HK-2 (cell line): ENCODE measurements at regions not wholly inside any gene's neighbourhood (a gene's known extent, or its start where the extent isn't known, plus 50 kb on each side); places are given as distances from the start of the nearest gene placed in this dataset.
"Not testable (repeated sequence)": the region's sequence is repeated elsewhere in the genome, so short reads cannot be mapped to it uniquely, and the experiment has no call there.

Experiments used
- DNase-seq: peaks from one replicate; pipeline ENCODE4 v3.0.0-alpha.2; 2018; ENCODE audit not compliant: unreplicated experiment

DNA sequence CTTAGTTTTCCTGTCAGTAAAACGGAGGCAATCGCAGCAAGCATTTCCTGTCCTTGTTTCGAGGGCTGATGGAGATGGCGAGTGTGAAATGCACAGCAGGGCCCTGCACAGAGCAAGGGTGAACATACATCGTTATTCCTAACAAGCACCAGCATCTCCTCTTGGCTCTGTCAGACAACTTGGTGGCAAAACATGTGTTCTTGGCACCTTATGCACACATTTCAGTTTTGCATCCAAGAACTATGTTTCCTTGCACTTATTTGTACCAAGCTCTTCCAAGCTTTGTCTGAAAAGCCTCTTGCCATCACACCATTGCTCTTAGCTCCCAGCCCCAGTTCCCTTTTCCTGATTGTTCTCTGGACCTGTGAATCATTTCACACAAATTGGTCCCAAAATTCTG, 132.9 kb upstream of the GRB10 start:
- DNase-seq: no peak

DNA sequence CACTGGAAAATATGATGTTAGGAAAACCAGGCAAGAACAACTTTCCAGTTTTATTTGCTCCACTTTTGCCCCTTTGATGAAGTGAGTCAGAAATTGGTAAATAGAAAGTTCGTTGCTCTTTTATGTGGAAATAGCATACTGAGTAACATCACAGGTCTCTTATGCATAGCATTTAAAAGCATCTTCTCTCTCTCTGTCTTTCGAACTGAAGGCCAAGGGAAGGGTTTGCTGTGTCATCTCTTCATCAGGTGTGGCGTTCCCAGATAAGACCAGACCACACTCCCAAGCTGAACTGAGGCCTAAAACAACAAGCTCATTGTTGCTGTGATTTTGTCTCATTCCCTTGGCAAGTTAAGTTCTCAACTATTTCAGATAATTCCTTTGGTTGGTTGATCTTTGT, 131.8 kb upstream of the GRB10 start:
- no peak for DNase-seq

DNA sequence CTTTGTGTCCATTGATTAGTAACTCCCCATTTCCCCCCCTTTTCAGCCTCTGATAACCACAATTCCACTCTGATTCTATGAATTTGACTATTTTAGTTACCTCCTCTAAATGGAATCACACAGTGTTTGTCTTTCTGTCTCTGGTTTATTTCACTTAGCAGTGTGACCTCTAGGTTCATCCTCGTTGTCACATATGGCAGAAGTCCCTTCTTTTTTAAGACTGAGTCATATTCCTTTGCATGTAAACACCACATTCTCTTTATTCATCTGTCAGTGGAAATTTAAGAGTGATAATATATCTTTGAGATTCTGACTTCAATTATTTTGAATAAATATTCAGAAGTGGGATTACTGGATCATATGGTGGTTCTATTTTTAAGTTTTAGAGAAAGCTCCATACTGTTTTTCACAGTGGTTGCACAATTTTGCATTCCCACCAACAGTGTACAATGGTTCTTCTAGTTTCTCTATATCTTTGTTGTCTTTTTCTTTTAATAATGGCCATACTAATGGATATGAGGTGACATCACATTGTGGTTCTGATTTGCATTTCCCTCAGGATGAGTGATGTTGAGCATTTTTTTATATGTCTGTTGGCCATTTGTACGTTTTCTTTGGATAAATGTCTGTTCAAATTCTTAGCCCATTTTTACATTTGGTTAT, 126.1 kb upstream of the GRB10 start:
- DNase-seq: no peak

DNA sequence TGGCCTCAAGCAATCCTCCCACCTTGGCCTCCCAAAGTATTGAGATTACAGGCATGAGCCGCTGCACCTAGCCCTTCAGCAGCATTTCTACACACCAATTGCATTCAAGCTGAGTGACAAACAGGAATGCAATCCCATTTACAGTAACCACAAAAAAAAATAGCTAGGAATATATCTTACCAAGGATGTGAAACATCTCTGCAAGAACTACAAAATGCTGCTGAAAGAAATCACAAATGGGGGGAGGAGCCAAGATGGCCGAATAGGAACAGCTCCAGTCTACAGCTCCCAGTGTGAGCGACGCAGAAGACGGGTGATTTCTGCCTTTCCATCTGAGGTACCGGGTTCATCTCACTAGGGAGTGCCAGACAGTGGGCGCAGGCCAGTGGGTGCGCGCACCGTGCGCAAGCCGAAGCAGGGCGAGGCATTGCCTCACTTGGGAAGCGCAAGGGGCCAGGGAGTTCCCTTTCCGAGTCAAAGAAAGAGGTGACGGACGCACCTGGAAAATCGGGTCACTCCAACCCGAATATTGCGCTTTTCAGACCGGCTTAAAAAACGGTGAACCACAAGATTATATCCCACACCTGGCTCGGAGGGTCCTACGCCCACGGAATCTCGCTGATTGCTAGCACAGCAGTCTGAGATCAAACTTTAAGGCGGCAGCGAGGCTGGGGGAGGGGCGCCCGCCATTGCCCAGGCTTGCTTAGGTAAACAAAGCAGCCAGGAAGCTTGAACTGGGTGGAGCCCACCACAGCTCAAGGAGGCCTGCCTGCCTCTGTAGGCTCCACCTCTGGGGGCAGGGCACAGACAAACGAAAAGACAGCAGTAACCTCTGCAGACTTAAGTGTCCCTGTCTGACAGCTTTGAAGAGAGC, 116.1 kb upstream of the GRB10 start:
- not testable (repeated sequence) for DNase-seq

DNA sequence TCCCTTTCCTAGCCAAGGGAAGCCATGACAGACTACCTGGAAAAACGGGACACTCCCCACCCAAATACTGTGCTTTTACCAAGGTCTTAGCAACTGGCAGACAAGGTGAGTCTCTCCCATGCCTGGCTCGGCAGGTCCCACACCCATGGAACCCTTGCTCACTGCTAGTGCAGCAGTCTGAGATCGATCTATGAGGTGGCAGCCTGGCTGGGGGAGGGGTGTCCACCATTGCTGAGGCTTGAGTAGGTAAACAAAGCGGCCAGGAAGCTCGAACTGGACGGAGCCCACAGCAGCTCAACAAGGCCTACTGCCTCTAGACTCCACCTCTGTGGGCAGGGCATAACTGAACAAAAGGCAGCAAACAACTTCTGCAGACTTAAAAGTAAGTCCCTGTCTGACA, 104.4 kb upstream of the GRB10 start:
- DNase-seq: not testable (repeated sequence)

DNA sequence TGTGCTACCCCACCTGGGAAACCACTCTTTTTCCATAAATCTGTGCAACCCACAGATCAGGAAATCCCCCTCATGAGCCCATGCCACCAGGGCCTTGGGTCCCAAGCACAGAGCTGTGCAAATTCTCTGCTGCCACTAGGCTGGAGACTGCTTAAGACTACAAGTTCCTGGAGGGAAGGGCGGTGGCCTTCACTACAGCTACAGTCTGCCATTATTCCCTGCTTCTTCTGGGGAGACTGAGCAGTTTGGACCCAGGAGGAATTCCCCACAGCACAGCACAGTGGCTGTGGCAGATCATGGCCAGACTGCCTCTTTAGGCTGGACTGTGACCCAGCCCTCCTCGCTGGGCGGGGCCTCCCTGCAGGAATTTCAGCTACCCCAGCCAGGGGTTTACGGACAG, 89.7 kb upstream of the GRB10 start:
- no peak for DNase-seq

DNA sequence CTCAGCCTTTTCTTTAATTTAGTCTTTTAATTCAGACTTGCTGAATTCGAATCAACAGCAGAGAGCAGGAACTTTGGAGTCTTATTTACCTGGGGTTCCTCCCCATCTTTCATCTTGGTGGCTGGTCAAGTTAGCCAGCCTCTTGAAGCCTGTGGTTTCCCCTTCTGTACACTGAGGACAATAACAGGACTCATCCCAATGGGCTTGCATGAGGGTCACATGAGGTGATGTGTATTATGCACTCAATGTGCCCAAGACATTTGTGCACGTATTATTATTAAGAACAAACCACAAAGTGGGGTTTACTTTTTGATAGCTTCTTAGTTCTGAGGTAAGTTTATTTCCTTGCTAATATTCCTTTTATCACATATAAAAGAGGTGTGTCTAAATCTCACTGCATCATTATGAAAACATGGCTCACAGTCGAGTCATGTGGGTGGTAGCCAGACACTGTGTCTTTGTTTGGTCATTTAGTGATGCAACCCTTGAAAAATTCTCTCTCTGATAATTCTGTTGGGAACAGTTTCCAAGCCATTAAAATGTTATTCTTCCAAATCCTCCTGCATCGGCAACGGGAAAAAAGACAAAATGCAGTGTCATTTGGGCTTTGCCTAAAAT, 86.5 kb upstream of the GRB10 start:
- no peak for DNase-seq

DNA sequence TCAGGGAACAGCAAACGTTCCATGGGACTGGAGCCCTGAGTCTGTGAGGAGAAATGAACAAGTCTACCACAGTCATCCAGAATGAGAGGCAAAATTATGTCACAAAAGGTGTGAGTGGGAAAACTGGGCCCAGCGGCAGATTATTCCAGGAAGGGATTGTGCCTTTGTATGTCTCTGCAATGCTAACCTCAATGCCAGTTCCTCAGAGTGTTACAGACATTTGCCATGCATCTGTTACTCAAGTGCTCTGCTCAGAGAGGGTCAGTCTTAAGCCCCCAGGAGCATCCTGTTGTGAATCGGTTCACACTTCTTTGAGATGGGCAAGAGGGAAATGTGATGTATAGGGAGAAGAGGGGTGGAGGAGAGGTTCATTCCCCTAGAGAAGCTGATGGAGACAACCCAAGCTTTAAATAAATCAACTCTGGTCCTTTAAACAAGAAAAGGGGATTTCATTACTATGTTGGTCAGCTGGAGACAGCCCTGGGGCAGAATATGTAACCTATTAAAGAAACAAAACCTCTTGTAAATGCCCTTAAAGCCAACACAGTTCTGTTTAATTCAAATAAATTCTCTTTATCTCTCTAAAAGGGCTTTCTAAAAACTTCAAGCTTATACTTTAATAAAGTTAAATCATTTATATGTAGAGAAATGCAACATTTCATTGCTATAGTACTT, 85.9 kb upstream of the GRB10 start:
- no peak for DNase-seq

DNA sequence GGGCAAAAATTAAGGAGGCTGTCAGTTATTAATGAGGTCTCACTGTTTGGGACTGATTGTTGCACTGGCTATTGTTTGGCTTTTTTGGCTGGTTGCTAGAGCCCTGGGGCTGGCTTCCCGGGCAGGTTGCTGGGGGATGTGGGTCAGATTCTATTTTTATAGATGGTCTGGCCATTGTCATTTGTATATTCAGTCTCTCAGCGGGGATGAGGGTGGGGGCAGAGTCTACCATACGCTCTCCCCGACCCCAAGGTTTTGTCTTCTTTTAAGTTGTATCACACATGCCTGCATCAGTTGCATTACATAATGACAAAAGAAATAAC, 84.3 kb upstream of the GRB10 start:
- DNase-seq: no peak

DNA sequence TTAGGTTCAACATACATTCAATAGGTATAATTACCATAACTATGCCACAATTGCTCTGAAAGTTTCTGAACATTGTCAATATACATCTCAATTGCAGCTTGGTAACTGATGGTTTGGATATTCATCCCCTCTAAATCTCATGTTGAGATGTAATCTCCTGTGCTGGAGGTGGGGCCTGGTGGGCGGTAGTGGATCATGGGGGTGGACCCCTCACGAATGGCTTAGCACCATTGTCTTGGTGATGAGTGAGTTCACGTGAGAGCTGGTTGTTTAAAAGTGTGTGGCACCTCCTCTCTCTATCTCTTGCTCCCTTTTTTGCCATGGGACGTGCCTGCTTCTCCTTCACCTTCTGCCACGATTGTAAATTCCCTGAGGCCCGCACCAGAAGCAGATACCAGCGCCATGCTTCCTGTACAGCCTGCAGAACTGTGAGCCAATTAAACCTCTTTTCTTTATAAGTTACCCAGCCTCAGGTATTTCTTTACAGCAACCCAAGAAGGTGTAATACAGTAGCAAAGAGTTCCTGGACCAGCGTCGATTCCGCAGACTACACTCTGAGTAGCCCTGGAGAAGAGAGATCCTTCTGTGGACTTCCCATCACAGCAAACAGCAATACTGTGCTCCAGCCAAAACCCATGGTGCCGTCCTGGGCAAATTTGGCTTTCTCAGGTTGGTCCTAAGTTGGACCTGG, 83.8 kb upstream of the GRB10 start:
- no peak for DNase-seq

DNA sequence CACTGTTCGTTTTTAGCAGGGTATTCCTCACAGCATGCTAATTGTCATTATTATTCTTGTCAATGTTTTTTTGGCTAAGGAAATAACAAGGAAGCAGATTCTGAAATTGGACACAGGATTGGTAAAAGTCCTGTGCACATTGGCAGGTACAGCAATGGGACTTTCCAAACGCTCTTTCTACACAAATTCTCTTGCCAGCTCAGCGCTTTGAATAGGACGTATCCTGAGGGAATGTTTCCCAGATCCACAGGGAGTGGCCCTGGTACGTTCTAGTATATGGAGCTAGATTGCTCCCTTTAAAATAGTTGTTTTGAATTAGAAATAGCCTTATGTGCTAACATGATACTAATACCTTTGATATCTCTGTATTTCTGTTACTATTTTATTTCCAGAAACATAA, 82.8 kb upstream of the GRB10 start:
- no peak for DNase-seq

DNA sequence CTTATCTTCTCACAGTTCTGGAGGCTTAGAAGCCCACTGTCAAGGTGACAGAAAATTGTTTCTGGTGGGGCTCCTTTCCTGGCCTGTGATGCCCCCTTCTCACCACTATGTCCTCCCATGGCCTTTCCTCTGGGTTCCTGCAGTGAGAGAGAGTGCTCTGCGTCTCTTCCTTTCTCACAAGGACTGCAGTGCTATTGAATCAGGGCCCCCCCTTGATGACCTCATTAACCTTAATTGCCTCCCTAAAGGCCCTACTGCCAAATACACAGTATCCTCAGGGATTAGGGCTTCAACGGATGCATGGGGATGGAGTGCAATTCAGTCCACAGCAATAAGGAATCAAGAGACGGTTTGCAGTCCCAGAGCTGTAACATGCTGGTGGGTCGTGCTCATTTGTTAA, 82.0 kb upstream of the GRB10 start:
- DNase-seq: no peak

DNA sequence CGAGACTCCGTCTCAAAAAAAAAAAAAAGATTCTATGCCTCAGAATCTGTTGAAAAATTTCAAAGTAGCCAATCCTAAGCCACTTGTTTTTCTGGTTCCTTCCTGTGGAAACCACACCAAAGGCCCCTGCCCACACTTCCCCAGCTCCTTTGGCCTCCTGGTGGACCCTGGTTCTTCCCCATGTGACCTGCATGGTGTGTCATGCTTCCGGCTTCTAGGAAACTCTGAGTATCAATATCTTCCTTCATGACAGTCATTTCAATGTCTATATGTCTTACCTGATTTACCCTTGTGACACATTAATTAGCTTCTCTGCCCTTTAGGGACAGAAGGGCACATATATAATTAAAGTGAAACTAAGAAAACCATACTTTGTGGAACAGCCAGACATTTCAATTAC, 80.4 kb upstream of the GRB10 start:
- DNase-seq: no peak

DNA sequence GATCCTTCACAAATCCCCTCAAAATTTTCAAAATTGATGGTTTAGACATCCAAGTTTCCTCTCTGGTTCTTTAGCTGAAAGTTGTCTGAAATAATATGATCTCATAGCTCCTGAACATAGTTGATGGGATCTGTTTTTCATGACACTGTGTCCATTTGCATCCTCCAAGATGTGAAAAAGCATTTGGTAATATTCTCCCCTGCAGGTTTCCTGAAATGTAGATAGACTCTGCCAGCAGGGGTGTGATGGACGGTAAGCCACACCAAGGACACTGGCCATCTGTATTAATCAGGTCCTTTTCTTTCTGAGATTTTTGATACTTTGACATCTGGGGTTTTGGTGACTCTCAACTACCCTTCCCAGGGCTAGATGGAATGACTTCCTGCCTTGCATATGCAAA, 79.6 kb upstream of the GRB10 start:
- no peak for DNase-seq

DNA sequence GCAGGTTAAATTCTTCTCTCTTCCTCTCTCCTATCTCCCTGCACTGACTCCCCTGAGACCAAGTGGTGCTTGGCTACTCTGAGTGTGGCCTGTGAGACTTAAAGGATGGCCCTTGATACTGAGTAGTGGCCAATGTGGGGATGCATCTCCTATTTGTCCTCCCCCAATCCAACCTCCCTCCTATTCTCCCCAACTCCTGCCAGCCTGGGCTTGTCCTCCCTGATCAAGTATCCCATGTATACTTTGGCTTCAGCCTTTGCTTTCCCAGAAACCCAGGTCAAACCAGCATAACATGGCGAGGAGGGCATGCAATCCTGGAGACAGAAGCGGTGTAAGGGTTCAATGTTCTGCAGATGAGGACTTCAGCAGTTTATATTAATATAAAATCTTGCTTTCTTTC, 77.9 kb upstream of the GRB10 start:
- no peak for DNase-seq

DNA sequence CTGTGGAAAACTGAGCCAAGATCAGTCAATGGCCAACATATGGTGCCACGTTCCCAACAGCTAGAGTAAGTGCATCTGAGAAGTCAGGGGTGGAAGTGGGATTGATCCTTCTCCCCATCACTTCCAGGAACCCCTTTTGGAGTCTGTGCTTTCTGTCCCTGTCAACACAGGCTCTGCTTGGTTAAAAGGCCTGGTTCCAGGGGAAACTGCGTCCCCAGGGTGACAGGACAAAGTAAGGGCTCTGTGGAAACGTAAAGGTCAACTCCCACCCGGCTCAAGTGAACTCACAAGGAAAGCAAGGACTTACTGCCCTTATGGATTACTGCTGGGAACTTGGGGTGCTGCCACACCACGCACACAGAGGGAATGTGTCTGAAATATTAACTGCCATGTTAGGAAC, 77.5 kb upstream of the GRB10 start:
- DNase-seq: no peak

DNA sequence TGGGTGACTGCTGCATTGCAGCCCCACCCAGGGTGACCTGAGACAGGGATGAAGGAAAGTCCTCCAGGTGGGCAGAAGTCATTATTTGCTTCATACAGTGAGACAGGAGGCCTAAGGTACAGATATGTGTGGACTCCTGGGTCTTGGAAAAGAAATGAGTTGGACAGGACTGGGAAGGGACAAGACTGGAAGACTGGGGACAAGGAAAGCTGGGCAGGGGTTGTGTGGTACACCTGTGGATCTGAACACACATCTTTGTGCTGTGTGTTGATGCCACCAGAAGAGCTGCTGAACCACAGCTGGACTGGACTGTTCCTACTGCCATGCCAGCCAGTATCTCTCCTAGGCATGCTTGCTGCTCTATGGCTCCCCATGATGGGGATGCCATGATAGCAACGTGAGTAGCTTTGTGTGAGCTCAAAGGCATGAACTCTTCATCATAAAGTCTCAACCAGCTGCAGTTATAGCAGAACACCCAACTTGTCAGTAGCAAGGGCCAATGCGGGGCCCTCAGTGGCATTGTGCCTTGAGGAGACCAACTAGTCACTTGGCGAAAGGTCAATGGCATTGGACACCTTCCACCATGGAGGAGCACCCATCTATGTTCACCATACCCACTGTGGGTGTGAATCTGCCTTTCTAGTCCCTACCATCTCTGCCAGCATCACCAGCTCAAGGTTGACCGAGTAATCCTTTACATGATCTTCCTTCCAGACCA, 76.0 kb upstream of the GRB10 start:
- no peak for DNase-seq

DNA sequence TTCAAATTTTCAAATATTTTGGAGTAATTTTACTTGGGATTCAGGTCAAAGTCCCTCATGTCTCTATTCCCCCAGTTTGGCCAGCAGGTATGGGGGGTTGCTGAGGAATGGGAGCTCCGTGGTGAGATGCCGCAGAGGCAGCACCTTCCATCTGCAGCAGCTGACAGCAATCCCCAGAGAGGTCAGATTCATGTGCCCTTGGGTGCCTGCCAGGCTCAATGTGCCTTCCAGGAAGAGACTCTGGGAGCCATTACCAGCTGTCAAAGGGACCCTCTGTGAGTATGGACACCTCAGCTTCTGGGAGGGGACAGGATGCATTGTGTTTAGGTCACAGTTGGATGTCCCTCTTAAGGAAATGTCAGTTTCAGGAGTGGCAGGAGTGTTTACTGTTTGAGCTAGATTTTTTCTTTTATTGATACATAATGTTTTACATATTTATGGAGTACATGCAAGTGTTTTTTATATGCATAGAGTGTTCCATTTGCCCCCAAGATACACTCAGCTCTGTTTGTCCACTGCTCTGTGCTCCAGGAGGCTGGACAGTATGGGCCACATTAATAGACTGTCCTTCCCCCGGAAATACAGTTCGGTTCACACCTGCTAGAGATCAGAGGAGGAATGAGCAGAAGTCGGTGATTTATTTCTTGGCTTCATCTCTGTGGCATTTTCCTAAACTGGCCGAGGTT, 75.3 kb upstream of the GRB10 start:
- no peak for DNase-seq

DNA sequence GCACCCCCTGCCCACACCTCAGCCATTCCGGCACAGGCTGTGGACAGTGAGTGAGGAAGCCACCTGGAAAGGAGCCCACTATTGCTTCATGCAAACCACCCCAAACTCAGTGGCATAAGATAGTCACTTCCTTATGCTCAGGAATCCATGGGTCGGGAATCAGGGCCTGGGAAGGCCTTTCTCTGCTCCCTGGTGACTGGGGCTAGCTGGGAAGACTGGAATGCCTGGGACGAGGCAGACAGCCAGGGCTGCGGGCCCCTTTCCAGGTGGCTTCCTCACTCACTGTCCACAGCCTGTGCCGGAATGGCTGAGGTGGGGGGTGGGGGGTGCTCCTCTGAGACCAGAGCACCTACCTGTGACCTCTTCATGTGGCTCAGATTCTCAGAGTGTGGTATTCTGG, 74.1 kb upstream of the GRB10 start:
- DNase-seq: no peak

DNA sequence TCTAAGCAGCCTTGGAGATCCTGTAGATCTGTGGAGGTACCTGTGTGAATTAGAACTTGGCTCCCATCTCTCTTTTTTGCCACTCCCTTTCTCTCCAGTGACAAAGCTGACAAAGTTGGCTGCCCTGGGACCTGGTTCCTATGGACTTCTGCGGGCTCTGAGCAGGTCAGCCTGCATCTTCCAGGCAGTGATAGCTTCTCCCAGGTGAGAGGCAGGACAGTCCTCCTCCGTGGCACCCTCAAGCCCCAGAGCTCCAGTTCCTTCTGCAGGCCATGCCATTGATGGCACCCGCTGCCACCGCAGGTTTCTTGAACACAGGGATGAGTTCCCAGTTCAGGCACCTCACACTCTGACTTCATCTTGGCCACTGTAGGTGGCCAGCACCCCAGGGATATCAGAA, 73.5 kb upstream of the GRB10 start:
- DNase-seq: no peak

DNA sequence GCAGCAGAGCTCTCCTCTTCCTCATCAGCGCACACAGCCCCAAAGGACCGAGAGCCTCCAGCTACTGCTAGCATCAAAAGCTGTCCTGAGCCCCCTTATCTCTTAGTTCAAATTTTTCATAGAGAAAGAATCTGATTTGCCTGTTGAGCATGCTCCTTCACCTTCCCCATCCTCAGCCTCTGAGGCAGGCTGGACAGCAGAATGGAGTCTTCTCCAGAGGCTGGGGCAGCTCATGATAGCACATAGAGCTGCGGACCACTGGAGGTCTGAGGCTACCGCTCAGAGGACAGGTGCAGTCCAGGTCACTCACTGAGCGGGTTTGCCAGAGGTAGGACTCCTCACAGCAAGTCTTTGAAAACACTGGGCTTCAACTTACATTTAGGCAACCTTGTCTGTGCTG, 72.8 kb upstream of the GRB10 start:
- DNase-seq: no peak
